Peyer's patch (tissue), 4 donors: ENCODE measurements at regions not wholly inside any gene's neighbourhood (a gene's known extent, or its start where the extent isn't known, plus 50 kb on each side); places are given as distances from the start of the nearest gene placed in this dataset.

ENCODE experiments used
- POLR2A ChIP-seq, 2 donors: fragments of 450-650 bp; IDR thresholded peaks; one replicate each; pipeline ENCODE4 v1.5.1; 2017; ENCODE audit warnings: antibody characterized with exemption in 2 of 2, mild to moderate bottlenecking in 2 of 2, moderate library complexity in 2 of 2
- TF ChIP-seq, protein P1 (sequence below), 6 experiments: fragments of 450-650 bp in 4 of 6; fragments of 200-600 bp in 2 of 6; sonication (generic) in 1 of 6; IDR thresholded peaks; one replicate each; pipeline ENCODE4 v1.5.1; 2017 to 2019; ENCODE audit warnings: antibody characterized with exemption in 6 of 6, mild to moderate bottlenecking in 3 of 6, moderate library complexity in 1 of 6

DNA sequence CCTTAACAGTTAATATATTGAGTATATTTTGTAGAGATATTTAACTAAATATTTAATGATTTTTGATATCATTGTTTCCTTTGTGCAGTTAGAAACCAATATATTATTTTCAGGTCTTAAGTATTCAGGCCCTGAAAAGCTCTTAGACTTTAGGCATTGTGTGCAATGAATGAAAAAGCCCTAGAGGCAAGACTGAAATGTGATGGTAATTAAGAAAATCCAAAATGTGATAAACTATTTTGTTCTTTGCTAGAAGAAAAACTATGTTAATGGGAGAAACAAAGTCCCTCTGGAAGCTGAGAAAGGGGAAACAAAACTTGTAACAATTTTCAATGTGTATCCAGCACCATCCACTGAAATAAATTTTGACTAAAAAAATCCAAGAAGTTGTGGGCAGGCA lies 54.6 kb upstream of the SSR3 start:
- TF ChIP-seq, protein P1, sequence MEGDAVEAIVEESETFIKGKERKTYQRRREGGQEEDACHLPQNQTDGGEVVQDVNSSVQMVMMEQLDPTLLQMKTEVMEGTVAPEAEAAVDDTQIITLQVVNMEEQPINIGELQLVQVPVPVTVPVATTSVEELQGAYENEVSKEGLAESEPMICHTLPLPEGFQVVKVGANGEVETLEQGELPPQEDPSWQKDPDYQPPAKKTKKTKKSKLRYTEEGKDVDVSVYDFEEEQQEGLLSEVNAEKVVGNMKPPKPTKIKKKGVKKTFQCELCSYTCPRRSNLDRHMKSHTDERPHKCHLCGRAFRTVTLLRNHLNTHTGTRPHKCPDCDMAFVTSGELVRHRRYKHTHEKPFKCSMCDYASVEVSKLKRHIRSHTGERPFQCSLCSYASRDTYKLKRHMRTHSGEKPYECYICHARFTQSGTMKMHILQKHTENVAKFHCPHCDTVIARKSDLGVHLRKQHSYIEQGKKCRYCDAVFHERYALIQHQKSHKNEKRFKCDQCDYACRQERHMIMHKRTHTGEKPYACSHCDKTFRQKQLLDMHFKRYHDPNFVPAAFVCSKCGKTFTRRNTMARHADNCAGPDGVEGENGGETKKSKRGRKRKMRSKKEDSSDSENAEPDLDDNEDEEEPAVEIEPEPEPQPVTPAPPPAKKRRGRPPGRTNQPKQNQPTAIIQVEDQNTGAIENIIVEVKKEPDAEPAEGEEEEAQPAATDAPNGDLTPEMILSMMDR (IDR thresholded peaks at IDR 0.05) = no peak
- TF ChIP-seq POLR2A (IDR thresholded peaks at IDR 0.05) = no peak
